IMR-90 (cell line): ENCODE measurements at regions not wholly inside any gene's neighbourhood (a gene's known extent, or its start where the extent isn't known, plus 50 kb on each side); places are given as distances from the start of the nearest gene placed in this dataset.

Experiments
- ATAC-seq: fragments of 200-7000 bp; cut with Tn5 transposase; 2 replicates; pipeline ENCODE4 v1.9.1; 2020; ENCODE audit warnings: low read depth, mild to moderate bottlenecking, moderate library complexity
- BruUV-seq: library from RNA; stranded (reverse); fragments of 400-500 nt; replicated peaks from 2 replicates; lab custom pipeline; 2021; lab: Mats Ljungman, UMichigan
- CTCF ChIA-PET: fragments of 300-600 bp; formaldehyde crosslinking; extraction: SDS; loops from one replicate; lab custom pipeline; 2021; ENCODE audit warnings: antibody characterized with exemption; lab: Yijun Ruan, JAX
- POLR2A ChIA-PET: fragments of 300-600 bp; sonication (Branson Sonifier 250); formaldehyde crosslinking; loops from one replicate; lab custom pipeline; 2022; ENCODE audit warnings: antibody characterized with exemption; ENCODE audit not compliant: unreplicated experiment; lab: Charles Lee
- DNase-seq: peaks from one replicate; pipeline ENCODE4 v3.0.0; 2013
- H2AFZ ChIP-seq: replicated peaks from 2 replicates; pipeline ENCODE3; 2013; ENCODE audit warnings: low read length, mild to moderate bottlenecking; ENCODE audit not compliant: poor library complexity
- H2AK5ac ChIP-seq: 2 replicates; pipeline ENCODE4 v1.6.1; 2013; ENCODE audit warnings: low read depth, low read length, inconsistent platforms
- H2AK9ac ChIP-seq: replicated peaks from 2 replicates; pipeline ENCODE3; 2013; ENCODE audit warnings: mild to moderate bottlenecking, low read depth, low read length, moderate library complexity; ENCODE audit not compliant: poor library complexity
- H2BK120ac ChIP-seq: 2 replicates; pipeline ENCODE4 v1.6.1; 2013; ENCODE audit warnings: low read depth, low read length, inconsistent platforms
- H2BK15ac ChIP-seq: 3 replicates; pipeline ENCODE4 v1.6.1; 2013; ENCODE audit warnings: low read depth, low read length, inconsistent platforms
- H2BK20ac ChIP-seq: 2 replicates; pipeline ENCODE4 v1.6.1; 2013; ENCODE audit warnings: low read depth, mild to moderate bottlenecking, inconsistent platforms, low read length, moderate library complexity
- H2BK5ac ChIP-seq: 2 replicates; pipeline ENCODE4 v1.6.1; 2013; ENCODE audit warnings: mild to moderate bottlenecking, low read depth, low read length, inconsistent platforms; ENCODE audit not compliant: poor library complexity, severe bottlenecking
- H3K14ac ChIP-seq: replicated peaks from 2 replicates; pipeline ENCODE4 v1.6.1; 2013; ENCODE audit warnings: low read depth, low read length, inconsistent platforms
- H3K18ac ChIP-seq: 2 replicates; pipeline ENCODE4 v1.6.1; 2013; ENCODE audit warnings: low read depth, low read length, control low read depth
- H3K23ac ChIP-seq: 2 replicates; pipeline ENCODE4 v1.6.1; 2013; ENCODE audit warnings: low read depth, low read length, inconsistent platforms
- H3K27ac ChIP-seq: 2 replicates; pipeline ENCODE4 v1.5.1; 2013; ENCODE audit warnings: mild to moderate bottlenecking, control low read depth, low read length; ENCODE audit not compliant: insufficient read depth
- H3K27me3 ChIP-seq: 2 replicates; pipeline ENCODE4 v1.6.1; 2013; ENCODE audit warnings: low read length; ENCODE audit not compliant: control insufficient read depth, insufficient read depth
- H3K36me3 ChIP-seq: 2 replicates; pipeline ENCODE4 v1.6.1; 2013; ENCODE audit warnings: low read length, mixed read lengths; ENCODE audit not compliant: control insufficient read depth, insufficient read depth
- H3K4ac ChIP-seq: 2 replicates; pipeline ENCODE4 v1.6.1; 2013; ENCODE audit warnings: low read depth, low read length, inconsistent platforms
- H3K4me1 ChIP-seq: 2 replicates; pipeline ENCODE4 v1.6.1; 2013; ENCODE audit warnings: low read length, mixed read lengths; ENCODE audit not compliant: control insufficient read depth, insufficient read depth
- H3K4me2 ChIP-seq: 2 replicates; pipeline ENCODE4 v1.6.1; 2013; ENCODE audit warnings: low read depth, mild to moderate bottlenecking, control low read depth, low read length, moderate library complexity
- H3K4me3 ChIP-seq: 2 replicates; pipeline ENCODE4 v1.5.1; 2013; ENCODE audit warnings: low read depth, mild to moderate bottlenecking, control low read depth, low read length, moderate library complexity; ENCODE audit not compliant: insufficient read depth
- H3K56ac ChIP-seq: 2 replicates; pipeline ENCODE4 v1.6.1; 2013; ENCODE audit warnings: low read length, inconsistent platforms; ENCODE audit not compliant: insufficient read depth; ENCODE audit errors: extremely low read depth
- H3K79me1 ChIP-seq, 2 experiments: 2 replicates each; pipeline ENCODE4 v1.6.1; 2013; ENCODE audit warnings: low read length in 2 of 2, inconsistent platforms in 1 of 2, low read depth in 1 of 2
- H3K9ac ChIP-seq: 2 replicates; pipeline ENCODE4 v1.6.1; 2013; ENCODE audit warnings: low read depth, low read length, control low read depth
- H3K9me1 ChIP-seq: 2 replicates; pipeline ENCODE4 v1.6.1; 2013; ENCODE audit warnings: low read length, inconsistent platforms; ENCODE audit not compliant: insufficient read depth
- H3K9me3 ChIP-seq: 2 replicates; pipeline ENCODE4 v1.6.1; 2013; ENCODE audit warnings: low read length; ENCODE audit not compliant: control insufficient read depth, insufficient read depth
- H4K20me1 ChIP-seq: 2 replicates; pipeline ENCODE4 v1.6.1; 2013; ENCODE audit warnings: low read length, inconsistent platforms; ENCODE audit not compliant: insufficient read depth
- H4K5ac ChIP-seq: 2 replicates; pipeline ENCODE4 v1.6.1; 2013; ENCODE audit warnings: mild to moderate bottlenecking, low read depth, low read length, control low read depth
- H4K8ac ChIP-seq, 2 experiments: 2 replicates each; pipeline ENCODE4 v1.6.1; 2013; ENCODE audit warnings: low read depth in 2 of 2, low read length in 2 of 2, control low read depth in 1 of 2, inconsistent platforms in 1 of 2
- H4K91ac ChIP-seq: 2 replicates; pipeline ENCODE4 v1.6.1; 2013; ENCODE audit warnings: low read depth, low read length, inconsistent platforms; ENCODE audit not compliant: insufficient read depth
- BHLHE40 ChIP-seq: fragments of 150-350 bp; IDR thresholded peaks from 2 replicates; pipeline ENCODE4 v1.6.1; 2016; ENCODE audit warnings: mild to moderate bottlenecking, low read depth, low read length
- CEBPB ChIP-seq: IDR thresholded peaks from 2 replicates; pipeline ENCODE4 v1.6.1; 2012; ENCODE audit warnings: low read depth, low read length, improper control_type of control experiment
- CHD1 ChIP-seq: IDR thresholded peaks from 2 replicates; pipeline ENCODE4 v1.6.1; 2012; ENCODE audit warnings: low read depth, low read length, improper control_type of control experiment
- MAFK ChIP-seq: IDR thresholded peaks from 2 replicates; pipeline ENCODE4 v1.6.1; 2012; ENCODE audit warnings: low read depth, low read length, improper control_type of control experiment
- MAZ ChIP-seq: IDR thresholded peaks from 2 replicates; pipeline ENCODE4 v1.6.1; 2012; ENCODE audit warnings: low read depth, mild to moderate bottlenecking, low read length, improper control_type of control experiment, moderate library complexity, borderline replicate concordance
- MXI1 ChIP-seq: IDR thresholded peaks from 2 replicates; pipeline ENCODE4 v1.6.1; 2012; ENCODE audit warnings: low read depth, mild to moderate bottlenecking, low read length, moderate library complexity, borderline replicate concordance
- RAD21 ChIP-seq: IDR thresholded peaks from 2 replicates; pipeline ENCODE4 v1.6.1; 2012; ENCODE audit warnings: low read length, improper control_type of control experiment
- RCOR1 ChIP-seq: IDR thresholded peaks from 2 replicates; pipeline ENCODE4 v1.6.1; 2012; ENCODE audit warnings: mild to moderate bottlenecking, low read length, improper control_type of control experiment; ENCODE audit not compliant: insufficient replicate concordance
- RFX5 ChIP-seq: IDR thresholded peaks from 2 replicates; pipeline ENCODE4 v1.8.0; 2012; ENCODE audit warnings: low read depth, mild to moderate bottlenecking, low read length, moderate library complexity
- SMC3 ChIP-seq: fragments of 150-350 bp; IDR thresholded peaks from 2 replicates; pipeline ENCODE4 v1.6.1; 2016; ENCODE audit warnings: low read depth, mild to moderate bottlenecking, antibody characterized with exemption, low read length, moderate library complexity
- WGBS, 2 experiments: methylation state at CpG; one replicate each; pipeline versions ENCODE4 v1.1.5 to v1.1.7; 2013; ENCODE audit warnings: missing lambda C conversion rate in 2 of 2; ENCODE audit not compliant: insufficient read length in 1 of 2; ENCODE audit errors: extremely low coverage in 2 of 2; 5-methylcytosine and 5-hydroxymethylcytosine counted together
- dilution Hi-C: fragments of 300-500 bp; cut with HindIII; formaldehyde crosslinking; loops from one replicate; pipeline ENCODE4 v1.14.3; 2018; ENCODE audit warnings: low sequenced_read_pairs; ENCODE audit not compliant: unreplicated experiment
- in situ Hi-C: fragments of 300-500 bp; cut with MboI; formaldehyde crosslinking; loops from 3 replicates; pipeline ENCODE4 v1.14.3; 2019; ENCODE audit warnings: low sequenced_read_pairs, inconsistent platforms, mixed read lengths
- intact Hi-C: fragments of 100-400 bp; cut with micrococcal nuclease; formaldehyde crosslinking; loops from 2 replicates; pipeline ENCODE4 v1.10.0; 2022
- TF ChIP-seq, protein P1 (sequence below): conservative IDR thresholded peaks from 2 replicates; pipeline ENCODE4 v1.5.1; 2012; ENCODE audit warnings: mild to moderate bottlenecking, low read depth, low read length, improper control_type of control experiment
- TF ChIP-seq, protein P2 (sequence below): fragments of 150-350 bp; IDR thresholded peaks from 2 replicates; pipeline ENCODE4 v1.6.1; 2017; ENCODE audit warnings: mild to moderate bottlenecking, antibody characterized with exemption, low read length, low read depth
- TF ChIP-seq, protein P3 (sequence below): fragments of 150-350 bp; IDR thresholded peaks from 2 replicates; pipeline ENCODE4 v1.6.1; 2016; ENCODE audit warnings: low read depth, mild to moderate bottlenecking, low read length, moderate library complexity, borderline replicate concordance

DNA sequence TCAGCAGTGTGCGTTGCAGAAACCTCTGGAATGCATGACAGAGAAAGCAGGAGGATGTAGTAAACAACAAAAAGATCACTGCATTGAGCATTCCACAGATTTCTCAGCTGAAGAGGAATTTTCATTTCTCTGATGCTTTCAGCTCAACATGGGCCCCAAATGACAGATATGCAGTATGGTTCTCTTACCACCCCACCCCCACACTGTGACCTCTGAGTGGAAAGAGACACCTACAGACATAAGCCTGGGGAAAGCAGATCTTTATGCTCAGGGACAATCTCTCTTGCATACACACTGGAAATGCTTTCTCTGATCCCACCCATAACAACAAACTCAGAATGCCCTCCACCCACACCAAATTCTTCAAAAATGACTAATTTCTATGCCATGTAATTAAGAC, 983.7 kb upstream of the LCORL start:
- Histone ChIP-seq H3K36me3 (no peaks in the 10 kb centered on the region), H2BK120ac (peak overlapping the region; percentile 77; the same call in 1 of the 2 replicates), H3K4me1 (peaks cover 2% of the 10 kb centered on the region), H2AFZ (no peak overlapping the region), H3K27me3 (no peaks in the 10 kb centered on the region), H4K91ac (no peak overlapping the region), H3K9me1 (no peaks in the 10 kb centered on the region), H3K4ac (no peak overlapping the region), H3K56ac (no peak overlapping the region), H3K14ac (no peak overlapping the region), H3K4me2 (peak overlapping the region; percentile 74), H3K23ac (no peak overlapping the region), H3K27ac (peak overlapping the region; percentile 58; the same call in 1 of the 2 replicates), H4K8ac (no peak overlapping the region), H3K79me1 (no peaks in the 10 kb centered on the region), H3K18ac (peak overlapping the region; percentile 83; the same call in 1 of the 2 replicates), H2BK15ac (no peak overlapping the region), H3K4me3 (no peak overlapping the region), H2BK5ac (peak overlapping the region; percentile 36), H2AK5ac (no peak overlapping the region), H3K9ac (no peak overlapping the region), H4K20me1 (no peaks in the 10 kb centered on the region), H2BK20ac (peak overlapping the region; percentile 55; the same call in 1 of the 2 replicates), H2AK9ac (no peak overlapping the region), H3K9me3 (no peaks in the 10 kb centered on the region), H4K5ac (no peak overlapping the region)
- intact Hi-C loops, result loop anchor here (10.0 kb wide), 1 partner anchor 1250 kb away; the partner anchor contains the start of gene SLIT2
- TF ChIP-seq, protein P1, sequence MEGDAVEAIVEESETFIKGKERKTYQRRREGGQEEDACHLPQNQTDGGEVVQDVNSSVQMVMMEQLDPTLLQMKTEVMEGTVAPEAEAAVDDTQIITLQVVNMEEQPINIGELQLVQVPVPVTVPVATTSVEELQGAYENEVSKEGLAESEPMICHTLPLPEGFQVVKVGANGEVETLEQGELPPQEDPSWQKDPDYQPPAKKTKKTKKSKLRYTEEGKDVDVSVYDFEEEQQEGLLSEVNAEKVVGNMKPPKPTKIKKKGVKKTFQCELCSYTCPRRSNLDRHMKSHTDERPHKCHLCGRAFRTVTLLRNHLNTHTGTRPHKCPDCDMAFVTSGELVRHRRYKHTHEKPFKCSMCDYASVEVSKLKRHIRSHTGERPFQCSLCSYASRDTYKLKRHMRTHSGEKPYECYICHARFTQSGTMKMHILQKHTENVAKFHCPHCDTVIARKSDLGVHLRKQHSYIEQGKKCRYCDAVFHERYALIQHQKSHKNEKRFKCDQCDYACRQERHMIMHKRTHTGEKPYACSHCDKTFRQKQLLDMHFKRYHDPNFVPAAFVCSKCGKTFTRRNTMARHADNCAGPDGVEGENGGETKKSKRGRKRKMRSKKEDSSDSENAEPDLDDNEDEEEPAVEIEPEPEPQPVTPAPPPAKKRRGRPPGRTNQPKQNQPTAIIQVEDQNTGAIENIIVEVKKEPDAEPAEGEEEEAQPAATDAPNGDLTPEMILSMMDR, result no peak
- TF ChIP-seq, protein P2, sequence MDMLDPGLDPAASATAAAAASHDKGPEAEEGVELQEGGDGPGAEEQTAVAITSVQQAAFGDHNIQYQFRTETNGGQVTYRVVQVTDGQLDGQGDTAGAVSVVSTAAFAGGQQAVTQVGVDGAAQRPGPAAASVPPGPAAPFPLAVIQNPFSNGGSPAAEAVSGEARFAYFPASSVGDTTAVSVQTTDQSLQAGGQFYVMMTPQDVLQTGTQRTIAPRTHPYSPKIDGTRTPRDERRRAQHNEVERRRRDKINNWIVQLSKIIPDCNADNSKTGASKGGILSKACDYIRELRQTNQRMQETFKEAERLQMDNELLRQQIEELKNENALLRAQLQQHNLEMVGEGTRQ, result no peak
- TF ChIP-seq MAZ (no peak), CEBPB (no peak), MAFK (no peak), RAD21 (no peak), SMC3 (no peak), BHLHE40 (no peak; the same call in 1 of the 2 replicates), RCOR1 (no peak), MXI1 (no peak), CHD1 (no peak), RFX5 (no peak)
- TF ChIP-seq, protein P3, sequence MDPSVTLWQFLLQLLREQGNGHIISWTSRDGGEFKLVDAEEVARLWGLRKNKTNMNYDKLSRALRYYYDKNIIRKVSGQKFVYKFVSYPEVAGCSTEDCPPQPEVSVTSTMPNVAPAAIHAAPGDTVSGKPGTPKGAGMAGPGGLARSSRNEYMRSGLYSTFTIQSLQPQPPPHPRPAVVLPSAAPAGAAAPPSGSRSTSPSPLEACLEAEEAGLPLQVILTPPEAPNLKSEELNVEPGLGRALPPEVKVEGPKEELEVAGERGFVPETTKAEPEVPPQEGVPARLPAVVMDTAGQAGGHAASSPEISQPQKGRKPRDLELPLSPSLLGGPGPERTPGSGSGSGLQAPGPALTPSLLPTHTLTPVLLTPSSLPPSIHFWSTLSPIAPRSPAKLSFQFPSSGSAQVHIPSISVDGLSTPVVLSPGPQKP, result no peak
- ChIA-PET POLR2A (no interaction called here), CTCF (no interaction called here)
- ATAC-seq (peak; percentile 95), DNase-seq (peak; percentile 41)
- in situ Hi-C loops, result no loop called here
- dilution Hi-C loops, result no loop called here
- WGBS, 2 experiments, result no CpG with 5 or more reads among the region's 1 CpG
- BruUV-seq, result no TSS peak
